Breast epithelium (tissue), 4 donors: ENCODE measurements at regions not wholly inside any gene's neighbourhood (a gene's known extent, or its start where the extent isn't known, plus 50 kb on each side); places are given as distances from the start of the nearest gene placed in this dataset.

Experiments used
- DNase-seq, 2 donors: peaks; one replicate each; pipeline ENCODE4 v3.0.0-alpha.2; 2019; ENCODE audit warnings: low spot score in 2 of 2
- H3K27ac ChIP-seq, 2 donors: fragments of 200-600 bp; sonication (generic) in 1 of 2; one replicate each; pipeline ENCODE4 v1.5.1; 2016 to 2019; ENCODE audit warnings: mild to moderate bottlenecking in 1 of 2
- H3K27me3 ChIP-seq, 2 donors: fragments of 200-600 bp; sonication (generic) in 1 of 2; one replicate each; pipeline versions ENCODE4 v1.5.1 to v1.6.0; 2017 to 2019; ENCODE audit warnings: control low read depth in 1 of 2, mild to moderate bottlenecking in 1 of 2
- H3K36me3 ChIP-seq: fragments of 200-600 bp; one replicate; pipeline ENCODE4 v1.5.1; 2019
- H3K4me1 ChIP-seq, 2 donors: fragments of 200-600 bp; sonication (generic); one replicate each; pipeline ENCODE4 v1.5.1; 2016 to 2019; ENCODE audit warnings: control low read depth in 1 of 2
- H3K4me3 ChIP-seq, 3 donors: fragments of 200-600 bp; sonication (generic); 1 replicate in 2 of 3; 2 replicates in 1 of 3; pipeline ENCODE4 v1.5.1; 2016 to 2019; ENCODE audit warnings: mild to moderate bottlenecking in 3 of 3, moderate library complexity in 2 of 3
- H3K9me3 ChIP-seq, 2 donors: fragments of 200-600 bp; sonication (generic) in 1 of 2; one replicate each; pipeline ENCODE4 v1.5.1; 2016 to 2019; ENCODE audit warnings: control low read depth in 1 of 2
- POLR2A ChIP-seq: fragments of 450-650 bp; IDR thresholded peaks from one replicate; pipeline ENCODE4 v1.6.1; 2016; ENCODE audit warnings: antibody characterized with exemption, mild to moderate bottlenecking, moderate library complexity
- POLR2AphosphoS5 ChIP-seq, 3 donors: sonication (generic); formaldehyde crosslinking; IDR thresholded peaks; one replicate each; pipeline ENCODE4 v1.6.1; 2017; ENCODE audit warnings: antibody characterized with exemption in 3 of 3
- intact Hi-C: fragments of 100-400 bp; cut with DNase I; formaldehyde crosslinking; loops from one replicate; pipeline ENCODE4 v1.15.1; 2023; ENCODE audit warnings: low total_unique reads
- TF ChIP-seq, protein P1 (sequence below), 3 donors: fragments of 450-650 bp; IDR thresholded peaks; one replicate each; pipeline ENCODE4 v1.5.1; 2016 to 2017; ENCODE audit warnings: antibody characterized with exemption in 3 of 3, mild to moderate bottlenecking in 3 of 3, moderate library complexity in 3 of 3

DNA sequence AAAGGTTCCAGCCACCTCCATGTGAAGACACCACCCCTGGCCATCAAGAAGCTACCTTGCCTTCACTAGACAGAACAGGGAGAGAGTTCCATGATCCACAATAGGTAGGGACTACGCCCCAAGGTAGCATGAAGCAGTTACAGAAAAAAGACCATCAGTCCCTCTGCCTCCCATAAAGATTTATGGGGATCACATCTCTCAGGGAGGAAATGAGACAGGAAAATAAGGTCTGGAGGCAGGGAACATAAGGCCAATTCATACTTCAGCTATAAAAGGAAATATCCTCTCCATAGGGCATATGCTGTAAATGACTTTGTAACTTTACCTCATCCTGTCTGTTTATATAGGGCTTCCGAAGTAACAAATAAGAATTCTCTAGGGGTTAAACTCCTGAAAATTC is 129.4 kb downstream of the OR2B2 start:
- TF ChIP-seq POLR2A, result no peak
- TF ChIP-seq, protein P1, sequence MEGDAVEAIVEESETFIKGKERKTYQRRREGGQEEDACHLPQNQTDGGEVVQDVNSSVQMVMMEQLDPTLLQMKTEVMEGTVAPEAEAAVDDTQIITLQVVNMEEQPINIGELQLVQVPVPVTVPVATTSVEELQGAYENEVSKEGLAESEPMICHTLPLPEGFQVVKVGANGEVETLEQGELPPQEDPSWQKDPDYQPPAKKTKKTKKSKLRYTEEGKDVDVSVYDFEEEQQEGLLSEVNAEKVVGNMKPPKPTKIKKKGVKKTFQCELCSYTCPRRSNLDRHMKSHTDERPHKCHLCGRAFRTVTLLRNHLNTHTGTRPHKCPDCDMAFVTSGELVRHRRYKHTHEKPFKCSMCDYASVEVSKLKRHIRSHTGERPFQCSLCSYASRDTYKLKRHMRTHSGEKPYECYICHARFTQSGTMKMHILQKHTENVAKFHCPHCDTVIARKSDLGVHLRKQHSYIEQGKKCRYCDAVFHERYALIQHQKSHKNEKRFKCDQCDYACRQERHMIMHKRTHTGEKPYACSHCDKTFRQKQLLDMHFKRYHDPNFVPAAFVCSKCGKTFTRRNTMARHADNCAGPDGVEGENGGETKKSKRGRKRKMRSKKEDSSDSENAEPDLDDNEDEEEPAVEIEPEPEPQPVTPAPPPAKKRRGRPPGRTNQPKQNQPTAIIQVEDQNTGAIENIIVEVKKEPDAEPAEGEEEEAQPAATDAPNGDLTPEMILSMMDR (IDR thresholded peaks at IDR 0.05), result no peak
- no peak for TF ChIP-seq POLR2AphosphoS5 (IDR thresholded peaks at IDR 0.05)
- Histone ChIP-seq H3K27me3 (peaks cover 0 to 6% of the 10 kb centered on the region in 2 donors), H3K9me3 (no peaks in the 10 kb centered on the region), H3K4me3 (no peak overlapping the region), H3K36me3 (no peaks in the 10 kb centered on the region), H3K27ac (no peak overlapping the region), H3K4me1 (no peaks in the 10 kb centered on the region)
- intact Hi-C loops, result no loop called here
- DNase-seq, result no peak

DNA sequence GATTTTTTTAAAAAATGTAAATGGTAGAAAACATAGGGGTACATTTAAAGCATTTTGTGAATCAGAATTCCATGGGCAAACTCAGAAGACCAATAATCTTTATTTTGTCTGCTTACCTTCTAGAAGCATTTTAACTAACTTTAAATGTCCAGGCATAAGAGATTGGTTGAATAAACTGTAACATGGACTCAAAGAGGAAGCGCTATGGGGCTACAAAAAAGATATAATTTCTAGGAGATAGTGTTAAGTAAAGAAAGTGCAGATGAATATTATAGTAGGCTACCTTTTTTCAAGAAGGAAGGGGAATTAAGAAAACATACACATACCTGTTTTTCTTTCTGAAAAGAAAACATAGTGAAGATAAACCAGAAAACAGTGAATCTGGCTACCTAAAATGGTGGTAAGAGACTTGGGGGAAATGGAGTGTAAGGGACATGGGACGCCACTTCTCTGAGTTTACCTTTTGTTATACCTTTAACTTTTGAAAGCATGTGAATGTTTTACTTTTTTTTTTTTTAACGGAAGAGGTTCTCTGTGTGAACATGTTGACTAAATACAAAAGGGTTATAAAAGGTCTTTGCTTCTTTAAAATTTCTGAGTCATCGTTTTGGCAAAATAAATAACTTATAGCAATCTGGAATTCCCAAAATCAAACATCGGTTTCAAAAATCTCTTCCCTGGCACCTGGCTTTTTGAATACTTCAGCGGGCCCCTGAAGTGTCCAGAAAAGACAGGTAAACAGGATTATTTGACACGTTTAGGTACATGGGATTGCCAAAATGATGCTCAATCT is 133.4 kb downstream of the OR2B2 start:
- no peak overlapping the region for H3K4me3 ChIP-seq
- H3K27me3 ChIP-seq, result peaks cover 0 to 16% of the 10 kb centered on the region in 2 donors
- intact Hi-C loops, result no loop called here
- H3K4me1 ChIP-seq, result no peaks in the 10 kb centered on the region
- no peaks in the 10 kb centered on the region for H3K36me3 ChIP-seq
- H3K27ac ChIP-seq, result no peak overlapping the region
- no peak for TF ChIP-seq POLR2AphosphoS5 (IDR thresholded peaks at IDR 0.05)
- TF ChIP-seq, protein P1 (IDR thresholded peaks at IDR 0.05), result no peak
- no peak for TF ChIP-seq POLR2A
- no peak for DNase-seq
- H3K9me3 ChIP-seq, result no peaks in the 10 kb centered on the region

DNA sequence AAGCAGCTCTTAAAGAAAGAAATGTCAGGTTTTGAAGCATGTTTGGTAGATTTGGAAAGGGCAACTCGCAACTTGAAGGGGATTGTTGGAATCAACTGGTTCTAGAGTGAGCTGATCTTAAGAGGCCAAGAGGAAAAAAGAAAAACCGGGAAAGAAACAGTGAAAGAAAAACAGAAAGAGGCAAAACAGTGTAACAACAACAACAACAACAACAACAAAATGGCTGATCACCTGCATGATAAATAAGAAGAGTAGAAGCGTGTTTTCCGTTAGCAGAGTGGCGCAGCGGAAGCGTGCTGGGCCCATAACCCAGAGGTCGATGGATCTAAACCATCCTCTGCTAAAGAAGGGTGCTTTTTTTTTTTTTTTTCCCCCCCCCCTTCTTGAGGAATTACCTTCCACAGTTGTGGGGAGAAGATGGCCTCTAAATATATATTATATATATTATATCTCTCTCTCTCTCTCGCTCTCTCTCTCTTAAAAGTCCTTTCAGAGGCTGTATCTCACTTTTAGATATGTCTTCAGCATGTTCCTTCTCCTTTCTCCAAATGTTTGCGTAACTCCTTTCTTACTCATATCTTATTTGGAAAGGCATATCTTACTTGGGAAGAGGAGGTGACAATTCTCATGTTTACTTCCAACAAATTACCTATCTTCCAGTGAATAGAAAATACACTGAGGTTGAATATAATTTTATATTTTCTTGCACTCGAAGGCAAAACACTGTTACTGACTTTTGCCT is 134.4 kb downstream of the OR2B2 start:
- no peaks in the 10 kb centered on the region for H3K36me3 ChIP-seq
- no peaks in the 10 kb centered on the region for H3K9me3 ChIP-seq
- peaks cover 0 to 16% of the 10 kb centered on the region in 2 donors for H3K27me3 ChIP-seq
- DNase-seq, result no peak
- TF ChIP-seq, protein P1 (IDR thresholded peaks at IDR 0.05), result no peak
- TF ChIP-seq POLR2AphosphoS5 (IDR thresholded peaks at IDR 0.05) (no peak), POLR2A (no peak)
- no peaks in the 10 kb centered on the region for H3K4me1 ChIP-seq
- H3K4me3 ChIP-seq, result no peak overlapping the region
- H3K27ac ChIP-seq, result no peak overlapping the region
- intact Hi-C loops, result no loop called here

DNA sequence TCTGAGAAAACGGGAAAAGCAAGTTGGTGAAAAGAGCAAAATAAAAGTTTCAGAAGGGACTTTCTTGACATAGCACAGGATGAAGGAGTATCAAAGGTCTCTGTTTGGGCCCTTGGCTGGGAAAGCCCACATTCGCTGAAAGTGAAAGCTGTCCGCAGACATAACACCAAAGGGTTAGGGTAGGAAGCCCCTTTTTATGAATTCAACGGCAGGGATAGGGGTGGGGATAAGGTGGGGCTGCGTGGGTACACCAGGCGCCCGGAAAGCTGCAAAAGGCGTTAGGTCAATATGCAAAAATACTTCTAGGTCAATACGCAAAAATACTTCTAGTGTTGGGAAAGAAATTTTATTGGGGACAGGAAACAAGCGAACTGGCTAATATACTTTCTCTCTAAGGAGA is 135.1 kb downstream of the OR2B2 start:
- H3K36me3 ChIP-seq, result no peaks in the 10 kb centered on the region
- H3K27ac ChIP-seq, result no peak overlapping the region
- H3K4me1 ChIP-seq, result no peaks in the 10 kb centered on the region
- H3K4me3 ChIP-seq, result no peak overlapping the region
- TF ChIP-seq, protein P1 (IDR thresholded peaks at IDR 0.05), result no peak
- no peak for TF ChIP-seq POLR2A
- TF ChIP-seq POLR2AphosphoS5 (IDR thresholded peaks at IDR 0.05), result no peak
- peaks cover 0 to 16% of the 10 kb centered on the region in 2 donors for H3K27me3 ChIP-seq
- no peak for DNase-seq
- H3K9me3 ChIP-seq, result no peaks in the 10 kb centered on the region
- intact Hi-C loops, result no loop called here

DNA sequence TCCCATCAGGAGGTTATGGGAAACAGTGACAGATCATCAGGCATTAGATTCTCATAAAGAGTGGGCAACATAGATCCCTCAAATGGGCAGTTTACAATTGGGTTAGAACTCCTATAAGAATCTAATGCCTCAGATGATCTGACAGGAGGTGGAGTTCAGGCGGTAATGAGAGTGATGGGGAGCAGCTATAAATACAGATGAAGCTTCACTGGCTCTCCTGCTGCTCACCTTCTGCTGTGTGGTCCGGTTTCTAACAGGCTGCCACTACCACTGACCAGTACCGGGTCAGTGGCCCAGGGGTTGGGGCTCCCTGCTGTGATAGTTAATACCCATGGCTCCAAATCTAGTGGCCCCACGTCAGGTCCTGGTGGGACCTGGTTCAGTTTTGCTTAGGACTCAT is 135.7 kb downstream of the OR2B2 start:
- intact Hi-C loops, result no loop called here
- H3K27me3 ChIP-seq, result peaks cover 0 to 16% of the 10 kb centered on the region in 2 donors
- no peak overlapping the region for H3K27ac ChIP-seq
- H3K4me3 ChIP-seq, result no peak overlapping the region
- no peak for TF ChIP-seq POLR2AphosphoS5 (IDR thresholded peaks at IDR 0.05)
- TF ChIP-seq POLR2A, result no peak
- TF ChIP-seq, protein P1 (IDR thresholded peaks at IDR 0.05), result no peak
- H3K4me1 ChIP-seq, result no peaks in the 10 kb centered on the region
- no peaks in the 10 kb centered on the region for H3K9me3 ChIP-seq
- DNase-seq, result no peak
- H3K36me3 ChIP-seq, result no peaks in the 10 kb centered on the region
